PFSK-1 (cell line): ENCODE measurements at regions not wholly inside any gene's neighbourhood (a gene's known extent, or its start where the extent isn't known, plus 50 kb on each side); places are given as distances from the start of the nearest gene placed in this dataset.

Source experiments
- FOXP2 ChIP-seq: optimal IDR thresholded peaks from 2 replicates; pipeline ENCODE3; 2011; ENCODE audit warnings: borderline replicate concordance, control low read depth, inconsistent platforms; ENCODE audit not compliant: insufficient read depth; ENCODE audit errors: extremely low read length, extremely low read depth
- POLR2AphosphoS5 ChIP-seq: IDR thresholded peaks from 2 replicates; pipeline ENCODE4 v1.6.1; 2012; ENCODE audit warnings: low read depth, mild to moderate bottlenecking, control low read depth, low read length, moderate library complexity
- REST ChIP-seq, 2 experiments: IDR thresholded peaks; 2 replicates each; pipeline versions ENCODE4 v1.6.1 to v1.8.0; 2011 to 2012; ENCODE audit warnings: low read depth in 2 of 2, low read length in 2 of 2, control low read depth in 1 of 2, inconsistent platforms in 1 of 2, mild to moderate bottlenecking in 1 of 2, moderate library complexity in 1 of 2; ENCODE audit not compliant: insufficient read depth in 1 of 2
- SIN3A ChIP-seq: IDR thresholded peaks from 2 replicates; pipeline ENCODE4 v1.6.1; 2012; ENCODE audit warnings: mild to moderate bottlenecking, low read length, moderate library complexity, borderline replicate concordance; ENCODE audit not compliant: insufficient read depth
- TAF1 ChIP-seq: IDR thresholded peaks from 2 replicates; pipeline ENCODE4 v1.6.1; 2012; ENCODE audit warnings: low read length, control low read depth, borderline replicate concordance; ENCODE audit not compliant: insufficient read depth

- TF ChIP-seq FOXP2 (no peak), TAF1 (no peak), SIN3A (no peak), REST (IDR thresholded peaks at IDR 0.05; ENCODE audit: insufficient read depth in 1 of 2, low read depth in 2 of 2, low read length in 2 of 2) (no peak), POLR2AphosphoS5 (no peak)
These were observed 81.5 kb upstream of the FN1 start for GRCh38 chr2:215517391-215517790.

GRCh38 chr2:215514516-215514915 is 78.6 kb upstream of the FN1 start:
- no peak for TF ChIP-seq POLR2AphosphoS5
- no peak for TF ChIP-seq REST (IDR thresholded peaks at IDR 0.05; ENCODE audit: insufficient read depth in 1 of 2, low read depth in 2 of 2, low read length in 2 of 2)
- no peak for TF ChIP-seq TAF1

- no peak for TF ChIP-seq SIN3A
- no peak for TF ChIP-seq POLR2AphosphoS5
- no peak for TF ChIP-seq TAF1
- no peak for TF ChIP-seq FOXP2
- TF ChIP-seq REST (IDR thresholded peaks at IDR 0.05; ENCODE audit: insufficient read depth in 1 of 2, low read depth in 2 of 2, low read length in 2 of 2) = no peak
These were observed 75.8 kb upstream of the FN1 start for GRCh38 chr2:215511454-215512346.

GRCh38 chr2:215507836-215508235 is 72.0 kb upstream of the FN1 start:
- no peak for TF ChIP-seq REST (IDR thresholded peaks at IDR 0.05; ENCODE audit: insufficient read depth in 1 of 2, low read depth in 2 of 2, low read length in 2 of 2)
- TF ChIP-seq FOXP2 = no peak
- TF ChIP-seq POLR2AphosphoS5 = no peak
- no peak for TF ChIP-seq TAF1
- no peak for TF ChIP-seq SIN3A

GRCh38 chr2:215507136-215507535 is 71.3 kb upstream of the FN1 start:
- no peak for TF ChIP-seq TAF1
- no peak for TF ChIP-seq POLR2AphosphoS5
- TF ChIP-seq SIN3A = no peak
- no peak for TF ChIP-seq FOXP2
- no peak for TF ChIP-seq REST (IDR thresholded peaks at IDR 0.05; ENCODE audit: insufficient read depth in 1 of 2, low read depth in 2 of 2, low read length in 2 of 2)
